Hepatocyte (in vitro differentiated cells): ENCODE measurements at regions not wholly inside any gene's neighbourhood (a gene's known extent, or its start where the extent isn't known, plus 50 kb on each side); places are given as distances from the start of the nearest gene placed in this dataset.

Experiments used
- DNase-seq: peaks from one replicate; pipeline ENCODE4 v3.0.0-alpha.2; 2016; ENCODE audit warnings: low spot score
- H2AFZ ChIP-seq: fragments of 200-600 bp; sonication (generic); 2 replicates; pipeline ENCODE4 v1.6.0; 2016; ENCODE audit warnings: antibody characterized with exemption, mild to moderate bottlenecking
- H3K27ac ChIP-seq: fragments of 200-600 bp; sonication (generic); 2 replicates; pipeline ENCODE4 v1.5.1; 2016; ENCODE audit warnings: mild to moderate bottlenecking
- H3K27me3 ChIP-seq: fragments of 200-600 bp; sonication (generic); 2 replicates; pipeline ENCODE4 v1.6.1; 2016
- H3K36me3 ChIP-seq: fragments of 200-600 bp; sonication (generic); replicated peaks from 2 replicates; pipeline ENCODE4 v1.5.1; 2016; ENCODE audit warnings: low read depth; ENCODE audit not compliant: insufficient read depth
- H3K4me1 ChIP-seq: fragments of 200-600 bp; sonication (generic); 2 replicates; pipeline ENCODE4 v1.5.1; 2016; ENCODE audit warnings: mild to moderate bottlenecking, moderate library complexity; ENCODE audit not compliant: insufficient read depth
- H3K4me2 ChIP-seq: fragments of 200-600 bp; sonication (generic); 2 replicates; pipeline ENCODE4 v1.6.0; 2016
- H3K4me3 ChIP-seq: fragments of 200-600 bp; sonication (generic); 2 replicates; pipeline ENCODE4 v1.5.1; 2016; ENCODE audit warnings: mild to moderate bottlenecking
- H3K79me2 ChIP-seq: fragments of 200-600 bp; sonication (generic); 2 replicates; pipeline ENCODE4 v1.6.0; 2017; ENCODE audit warnings: mild to moderate bottlenecking
- H3K9me2 ChIP-seq: fragments of 200-600 bp; sonication (generic); replicated peaks from 2 replicates; pipeline ENCODE4 v1.6.0; 2017; ENCODE audit warnings: mild to moderate bottlenecking; ENCODE audit not compliant: insufficient read depth
- H3K9me3 ChIP-seq: fragments of 200-600 bp; sonication (generic); 2 replicates; pipeline ENCODE4 v1.5.1; 2016; ENCODE audit warnings: low read depth, mild to moderate bottlenecking
- H4K20me1 ChIP-seq: fragments of 200-600 bp; sonication (generic); 2 replicates; pipeline ENCODE4 v1.6.0; 2016; ENCODE audit warnings: mild to moderate bottlenecking; ENCODE audit not compliant: insufficient read depth, poor library complexity, severe bottlenecking
- EZH2 ChIP-seq: fragments of 200-600 bp; sonication (generic); IDR thresholded peaks from 2 replicates; pipeline ENCODE4 v1.6.1; 2016; ENCODE audit warnings: antibody characterized with exemption, mild to moderate bottlenecking, borderline replicate concordance
- EZH2phosphoT487 ChIP-seq: fragments of 200-600 bp; sonication (generic); IDR thresholded peaks from one replicate; pipeline ENCODE4 v1.6.1; 2018; ENCODE audit warnings: antibody characterized with exemption, mild to moderate bottlenecking, low read depth, moderate library complexity; ENCODE audit not compliant: unreplicated experiment, severe bottlenecking
- WGBS: methylation state at CpG from one replicate; pipeline ENCODE4 v1.1.6; 2016; ENCODE audit warnings: low lambda C conversion rate; ENCODE audit errors: missing lambda C conversion rate; 5-methylcytosine and 5-hydroxymethylcytosine counted together
- TF ChIP-seq, protein P1 (sequence below): fragments of 200-600 bp; sonication (generic); IDR thresholded peaks from 2 replicates; pipeline ENCODE4 v1.5.1; 2016; ENCODE audit warnings: antibody characterized with exemption, mild to moderate bottlenecking; ENCODE audit not compliant: poor library complexity

DNA sequence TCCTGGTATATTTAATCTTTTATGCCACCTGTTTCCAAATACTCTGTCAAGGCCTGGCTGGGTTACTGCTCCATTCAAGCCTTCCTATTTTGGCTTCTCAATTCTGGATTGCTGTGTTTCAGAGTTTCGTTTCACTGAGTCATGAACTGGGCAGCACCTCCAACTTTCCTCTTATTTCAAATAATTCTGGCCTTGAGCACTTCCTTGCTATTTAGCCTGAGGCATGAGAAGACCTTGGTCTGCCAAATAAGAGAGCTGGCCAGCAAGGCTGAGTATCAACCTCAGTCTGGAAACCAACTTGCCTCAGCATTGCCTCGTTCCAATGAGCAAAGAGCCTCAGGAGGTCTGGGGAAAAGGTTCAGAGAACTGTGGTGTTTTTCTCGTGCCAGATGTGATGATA lies 66.6 kb downstream of the TNFAIP3 start:
- WGBS, result 81% methylated on average over 3 of the region's 3 CpGs
- DNase-seq, result no peak
- Histone ChIP-seq H3K4me3 (no peak overlapping the region), H2AFZ (no peak overlapping the region), H3K4me1 (no peaks in the 10 kb centered on the region), H3K79me2 (no peaks in the 10 kb centered on the region), H3K9me3 (peaks cover 8% of the 10 kb centered on the region), H3K36me3 (no peaks in the 10 kb centered on the region), H3K9me2 (no peaks in the 10 kb centered on the region), H3K4me2 (no peak overlapping the region), H3K27ac (no peak overlapping the region), H3K27me3 (no peaks in the 10 kb centered on the region), H4K20me1 (no peaks in the 10 kb centered on the region)
- TF ChIP-seq EZH2 (no peak), EZH2phosphoT487 (no peak)
- TF ChIP-seq, protein P1, sequence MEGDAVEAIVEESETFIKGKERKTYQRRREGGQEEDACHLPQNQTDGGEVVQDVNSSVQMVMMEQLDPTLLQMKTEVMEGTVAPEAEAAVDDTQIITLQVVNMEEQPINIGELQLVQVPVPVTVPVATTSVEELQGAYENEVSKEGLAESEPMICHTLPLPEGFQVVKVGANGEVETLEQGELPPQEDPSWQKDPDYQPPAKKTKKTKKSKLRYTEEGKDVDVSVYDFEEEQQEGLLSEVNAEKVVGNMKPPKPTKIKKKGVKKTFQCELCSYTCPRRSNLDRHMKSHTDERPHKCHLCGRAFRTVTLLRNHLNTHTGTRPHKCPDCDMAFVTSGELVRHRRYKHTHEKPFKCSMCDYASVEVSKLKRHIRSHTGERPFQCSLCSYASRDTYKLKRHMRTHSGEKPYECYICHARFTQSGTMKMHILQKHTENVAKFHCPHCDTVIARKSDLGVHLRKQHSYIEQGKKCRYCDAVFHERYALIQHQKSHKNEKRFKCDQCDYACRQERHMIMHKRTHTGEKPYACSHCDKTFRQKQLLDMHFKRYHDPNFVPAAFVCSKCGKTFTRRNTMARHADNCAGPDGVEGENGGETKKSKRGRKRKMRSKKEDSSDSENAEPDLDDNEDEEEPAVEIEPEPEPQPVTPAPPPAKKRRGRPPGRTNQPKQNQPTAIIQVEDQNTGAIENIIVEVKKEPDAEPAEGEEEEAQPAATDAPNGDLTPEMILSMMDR, result no peak

DNA sequence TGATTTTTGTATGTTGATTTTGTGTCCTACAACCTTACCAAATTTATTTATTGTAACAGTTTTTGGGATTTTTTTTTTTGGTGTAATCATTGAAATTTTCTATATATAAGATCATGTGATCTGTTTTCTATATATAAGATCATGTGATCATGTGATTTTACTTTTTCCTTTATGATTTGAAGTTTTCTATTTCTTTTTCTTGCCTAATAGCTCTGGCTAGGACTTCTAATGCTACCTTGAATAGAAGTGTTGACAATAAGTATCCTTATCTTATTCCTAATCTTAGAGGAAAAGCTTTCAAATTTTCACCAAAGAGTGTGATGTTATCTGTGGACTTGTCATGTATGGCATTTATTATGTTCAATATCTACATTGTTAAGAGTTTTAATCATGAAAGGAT lies 69.7 kb downstream of the TNFAIP3 start:
- no peaks in the 10 kb centered on the region for H4K20me1 ChIP-seq
- no peak for DNase-seq
- H3K4me1 ChIP-seq, result no peaks in the 10 kb centered on the region
- no peak overlapping the region for H3K4me3 ChIP-seq
- no peak overlapping the region for H3K4me2 ChIP-seq
- no peak overlapping the region for H2AFZ ChIP-seq
- H3K9me3 ChIP-seq, result peaks cover 8% of the 10 kb centered on the region
- no peaks in the 10 kb centered on the region for H3K79me2 ChIP-seq
- H3K36me3 ChIP-seq, result no peaks in the 10 kb centered on the region
- no peaks in the 10 kb centered on the region for H3K27me3 ChIP-seq
- no peak overlapping the region for H3K27ac ChIP-seq
- TF ChIP-seq, protein P1, result no peak
- TF ChIP-seq EZH2phosphoT487, result no peak
- TF ChIP-seq EZH2, result no peak
- H3K9me2 ChIP-seq, result no peaks in the 10 kb centered on the region

DNA sequence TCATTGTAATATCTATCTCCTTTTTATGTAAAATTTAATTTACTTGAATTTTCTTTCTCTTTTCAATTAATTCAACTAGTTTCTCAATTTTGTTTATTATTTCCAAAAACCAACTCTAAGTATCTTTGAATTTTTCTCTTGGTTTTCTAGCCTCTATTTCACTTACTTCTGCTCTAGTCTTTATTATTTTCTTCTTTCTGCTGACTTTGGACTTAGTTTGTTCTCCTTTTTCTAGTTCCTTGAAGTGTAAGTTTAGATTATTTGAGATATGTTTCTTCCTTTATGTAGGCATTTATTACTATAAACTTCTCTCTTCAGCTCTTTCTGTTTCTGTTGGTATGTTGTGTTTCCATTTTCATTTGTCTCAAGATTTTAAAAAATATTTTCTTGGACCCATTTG lies 70.8 kb downstream of the TNFAIP3 start:
- H3K9me2 ChIP-seq, result no peaks in the 10 kb centered on the region
- H2AFZ ChIP-seq, result no peak overlapping the region
- no peaks in the 10 kb centered on the region for H3K36me3 ChIP-seq
- H4K20me1 ChIP-seq, result no peaks in the 10 kb centered on the region
- no peaks in the 10 kb centered on the region for H3K4me1 ChIP-seq
- H3K79me2 ChIP-seq, result no peaks in the 10 kb centered on the region
- H3K4me2 ChIP-seq, result no peak overlapping the region
- no peak for DNase-seq
- no peak overlapping the region for H3K27ac ChIP-seq
- H3K4me3 ChIP-seq, result no peak overlapping the region
- TF ChIP-seq, protein P1, result no peak
- TF ChIP-seq EZH2 (no peak), EZH2phosphoT487 (no peak)
- no peaks in the 10 kb centered on the region for H3K27me3 ChIP-seq
- H3K9me3 ChIP-seq, result peaks cover 8% of the 10 kb centered on the region

DNA sequence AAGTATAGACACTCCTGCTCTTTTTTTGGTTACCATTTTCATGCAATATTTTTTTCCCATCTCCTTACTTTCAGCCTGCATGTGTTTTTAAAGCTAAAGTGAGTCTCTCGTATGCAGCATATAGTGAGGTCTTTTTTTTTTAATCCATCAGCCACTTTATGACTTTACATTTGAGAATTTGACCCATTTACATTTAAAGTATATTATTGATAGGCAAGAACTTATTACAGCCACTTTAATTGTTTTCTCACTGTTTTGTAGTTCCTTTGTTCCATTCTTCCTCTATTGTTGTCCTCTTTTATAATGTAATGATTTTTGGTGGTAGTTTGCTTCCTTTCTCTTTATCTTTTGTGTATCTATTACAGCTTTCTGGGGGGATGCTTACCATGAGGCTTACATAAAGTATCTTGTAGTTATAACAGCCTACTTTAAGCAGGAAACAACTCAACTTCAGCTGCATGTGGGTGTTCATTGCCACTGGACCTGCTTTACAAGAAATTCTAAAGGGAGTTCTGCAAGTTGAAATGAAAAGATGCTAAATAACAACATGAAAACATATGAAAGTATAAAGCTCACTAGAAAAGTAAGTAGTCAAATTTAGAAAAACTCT lies 71.8 kb downstream of the TNFAIP3 start:
- Histone ChIP-seq H3K27ac (no peak overlapping the region), H2AFZ (no peak overlapping the region), H3K36me3 (no peaks in the 10 kb centered on the region), H3K79me2 (no peaks in the 10 kb centered on the region), H3K9me2 (no peaks in the 10 kb centered on the region), H3K4me2 (no peak overlapping the region), H4K20me1 (no peaks in the 10 kb centered on the region), H3K27me3 (no peaks in the 10 kb centered on the region), H3K4me1 (no peaks in the 10 kb centered on the region), H3K9me3 (peaks cover 8% of the 10 kb centered on the region), H3K4me3 (no peak overlapping the region)
- DNase-seq, result no peak
- TF ChIP-seq EZH2, result no peak
- TF ChIP-seq EZH2phosphoT487, result no peak
- TF ChIP-seq, protein P1, result no peak
- WGBS, result 87% methylated on average over 1 of the region's 1 CpG
